ENCODE measurements at regions not wholly inside any gene's neighbourhood (a gene's known extent, or its start where the extent isn't known, plus 50 kb on each side); places are given as distances from the start of the nearest gene placed in this dataset.
"Not testable (repeated sequence)": the region's sequence is repeated elsewhere in the genome, so short reads cannot be mapped to it uniquely, and the experiment has no call there.

DNA sequence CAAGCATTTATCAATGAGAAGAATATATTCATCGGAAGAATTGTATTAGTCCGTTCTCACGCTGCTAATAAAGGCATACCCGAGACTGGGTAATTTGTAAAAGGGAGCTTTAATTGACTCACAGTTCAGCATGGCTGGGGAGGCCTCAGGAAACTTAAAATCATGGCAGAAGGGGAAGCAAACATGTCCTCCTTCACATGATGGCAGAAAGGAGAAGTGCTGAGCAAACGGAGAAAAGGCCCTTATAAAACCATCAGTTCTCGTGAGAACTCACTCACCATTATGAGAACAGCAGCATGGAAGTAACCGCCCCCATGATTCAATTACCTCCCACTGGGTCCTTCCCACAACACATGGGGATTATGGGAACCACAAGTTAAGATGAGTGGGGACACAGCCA is 1688.2 kb downstream of the SPATA31A7 start:
- DNase-seq = not testable (repeated sequence)

DNA sequence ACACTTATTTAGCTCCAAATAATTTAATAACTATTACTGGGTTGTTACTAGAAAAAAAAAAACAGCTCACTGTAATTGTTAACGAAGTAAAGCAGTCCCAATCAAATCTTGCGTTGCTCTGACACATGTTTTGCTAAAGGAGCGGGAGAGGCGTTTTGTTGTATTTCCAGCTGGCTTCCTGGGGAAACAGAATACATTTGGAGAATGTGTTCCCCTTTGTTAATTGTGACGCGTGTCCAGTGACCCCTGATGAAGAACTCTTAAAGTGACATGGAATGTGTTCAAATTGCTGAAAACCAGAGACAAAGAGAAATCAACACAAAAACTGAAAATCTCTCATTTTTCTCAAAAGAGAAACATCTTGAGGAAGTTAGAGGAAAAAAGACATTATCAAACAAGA is 1690.6 kb downstream of the SPATA31A7 start:
- not testable (repeated sequence) for DNase-seq

DNA sequence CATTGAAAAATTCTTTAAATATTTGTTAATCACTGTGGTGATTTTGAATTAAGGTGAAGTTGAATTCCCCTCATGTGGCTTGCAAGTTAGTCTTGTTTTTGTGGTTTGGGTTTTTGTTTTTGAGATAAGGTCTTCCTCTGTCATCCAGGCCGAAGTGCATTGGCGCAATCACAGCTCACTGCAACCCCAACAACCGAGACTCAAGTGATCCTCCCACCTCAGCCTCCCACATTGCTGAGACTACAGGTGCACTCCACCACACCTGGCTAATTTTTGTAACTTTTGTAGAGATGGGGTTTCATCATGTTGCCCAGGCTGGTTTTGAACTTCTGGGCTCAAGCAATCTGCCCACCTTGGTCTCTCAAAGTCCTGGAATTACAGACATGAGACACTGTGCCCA is 1691.1 kb downstream of the SPATA31A7 start:
- DNase-seq = not testable (repeated sequence)

DNA sequence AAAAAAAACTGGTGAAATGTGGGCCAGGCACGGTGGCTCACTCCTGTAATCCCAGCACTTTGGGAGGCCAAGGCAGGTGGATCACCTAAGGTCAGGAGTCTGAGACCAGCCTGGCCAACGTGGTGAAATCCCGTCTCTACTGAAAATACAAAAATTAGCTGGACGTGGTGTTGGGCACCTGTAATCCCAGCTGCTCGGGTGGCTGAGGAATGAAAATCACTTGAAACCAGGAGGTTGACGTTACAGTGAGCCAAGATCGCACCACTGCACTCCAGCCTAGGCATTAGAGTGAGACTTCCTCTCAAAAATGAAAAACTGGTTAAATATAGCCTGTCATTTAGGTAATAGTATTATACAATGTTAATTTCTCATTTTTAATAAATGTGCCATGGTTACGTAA is 1692.0 kb downstream of the SPATA31A7 start:
- DNase-seq = not testable (repeated sequence)

DNA sequence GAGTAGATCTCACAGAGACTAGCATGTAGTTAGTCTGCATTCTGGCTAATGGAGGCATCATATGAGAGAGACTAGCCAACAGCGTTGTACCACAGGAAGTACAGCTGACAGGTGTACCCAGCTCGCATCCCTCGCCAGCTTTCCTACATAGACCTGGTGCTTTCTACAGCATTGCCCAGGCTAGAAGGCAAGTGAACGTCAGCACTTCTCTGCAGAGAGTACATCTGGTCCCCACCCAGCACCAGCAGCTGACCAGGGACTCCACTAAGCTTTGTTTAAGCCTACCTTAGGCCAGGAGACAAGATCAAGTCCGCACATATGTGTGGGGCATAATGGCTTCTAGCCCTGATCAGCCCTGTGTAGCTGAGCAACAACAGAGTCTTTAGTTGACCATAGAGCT is 1692.9 kb downstream of the SPATA31A7 start:
- not testable (repeated sequence) for DNase-seq

DNA sequence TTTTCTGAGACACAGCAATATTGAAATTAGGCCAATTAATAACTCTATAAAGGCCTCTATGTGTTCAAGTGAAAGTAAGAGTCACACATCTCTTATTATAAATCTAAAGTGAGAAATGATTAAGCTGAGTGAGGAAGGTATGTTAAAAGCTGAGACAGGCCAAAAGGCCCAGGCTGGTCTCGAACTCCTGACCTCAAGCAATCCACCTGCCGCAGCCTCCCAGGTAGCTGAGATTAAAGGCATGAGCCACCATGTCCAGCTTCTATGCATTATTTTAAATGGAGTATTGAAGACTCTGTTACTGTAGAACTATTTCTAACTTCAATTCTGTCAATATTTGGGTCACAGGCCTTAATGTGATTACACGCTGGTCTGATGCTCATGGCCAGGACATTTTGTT is 1706.9 kb downstream of the SPATA31A7 start:
- not testable (repeated sequence) for DNase-seq

- DNase-seq = peak; percentile 82
Observed at GRCh38 chr9:62897411-62898225, 1707.8 kb downstream of the SPATA31A7 start.

- DNase-seq = not testable (repeated sequence)
Observed at GRCh38 chr9:62899666-62900065, 1709.8 kb downstream of the SPATA31A7 start.

DNA sequence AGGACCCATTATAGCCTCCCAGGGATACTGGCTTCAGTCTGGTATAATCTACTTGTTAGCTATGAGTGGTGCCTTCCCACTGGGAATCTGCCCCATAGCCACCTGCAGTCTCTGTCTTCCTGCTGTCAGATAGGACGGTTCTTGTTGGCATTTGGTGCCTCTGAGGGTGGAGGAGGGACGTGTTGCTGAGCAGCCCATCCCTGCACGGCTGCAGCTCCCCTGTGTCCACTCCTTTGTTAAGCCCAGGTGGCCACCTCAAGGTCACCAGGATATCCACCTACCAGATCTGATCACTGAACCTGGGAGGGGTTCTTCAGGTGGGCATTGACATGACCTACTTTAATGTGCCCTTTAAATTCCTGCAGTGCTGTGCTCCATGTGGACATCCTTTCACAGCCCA is 1714.2 kb downstream of the SPATA31A7 start:
- not testable (repeated sequence) for DNase-seq

GRCh38 chr9:62905722-62906121 is 1715.9 kb downstream of the SPATA31A7 start:
- DNase-seq = not testable (repeated sequence)

DNA sequence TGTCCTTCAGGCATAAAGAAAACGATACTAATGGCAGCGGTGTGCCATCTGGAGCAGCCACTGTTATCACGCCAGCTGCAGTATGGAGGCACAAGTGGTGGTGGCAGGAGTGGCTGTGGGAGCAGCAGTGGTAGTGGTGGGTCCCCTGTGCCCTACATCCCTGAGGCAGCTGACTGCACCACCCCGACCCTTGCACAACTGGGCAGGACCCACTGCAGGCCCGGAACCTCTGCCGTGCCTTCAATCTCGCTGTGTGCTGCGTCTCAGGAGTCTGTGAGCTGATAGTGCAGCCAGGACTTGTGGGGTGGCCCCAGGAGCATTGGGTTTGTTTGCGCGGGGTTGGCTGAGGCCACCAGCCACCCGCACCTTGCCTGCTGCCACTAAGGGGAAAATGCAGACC is 1718.0 kb downstream of the SPATA31A7 start:
- DNase-seq = not testable (repeated sequence)

DNA sequence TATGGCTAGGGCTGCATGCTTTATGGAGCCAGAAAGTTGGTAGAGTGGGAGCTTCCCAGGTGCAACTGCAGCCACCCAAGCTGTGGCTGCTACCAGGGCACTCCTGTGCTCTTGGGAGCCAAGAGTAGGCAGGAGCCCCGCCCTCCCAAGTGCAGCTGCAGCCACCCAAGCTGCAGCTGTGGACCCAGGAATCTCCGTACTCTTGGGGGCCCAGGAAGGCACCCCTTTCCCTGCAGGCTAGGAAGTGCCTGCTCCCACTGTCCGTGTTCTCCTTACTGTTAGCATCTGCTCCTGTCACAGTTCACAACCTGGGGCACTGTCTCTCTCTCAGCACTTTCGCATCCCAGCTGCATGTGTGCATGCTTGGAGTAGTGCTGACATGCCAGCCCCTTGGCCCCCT is 1718.4 kb downstream of the SPATA31A7 start:
- not testable (repeated sequence) for DNase-seq

- DNase-seq = not testable (repeated sequence)
Observed at GRCh38 chr9:62909447-62909846, 1719.6 kb downstream of the SPATA31A7 start.

GRCh38 chr9:62912278-62912677 is 1722.4 kb downstream of the SPATA31A7 start:
- not testable (repeated sequence) for DNase-seq

DNA sequence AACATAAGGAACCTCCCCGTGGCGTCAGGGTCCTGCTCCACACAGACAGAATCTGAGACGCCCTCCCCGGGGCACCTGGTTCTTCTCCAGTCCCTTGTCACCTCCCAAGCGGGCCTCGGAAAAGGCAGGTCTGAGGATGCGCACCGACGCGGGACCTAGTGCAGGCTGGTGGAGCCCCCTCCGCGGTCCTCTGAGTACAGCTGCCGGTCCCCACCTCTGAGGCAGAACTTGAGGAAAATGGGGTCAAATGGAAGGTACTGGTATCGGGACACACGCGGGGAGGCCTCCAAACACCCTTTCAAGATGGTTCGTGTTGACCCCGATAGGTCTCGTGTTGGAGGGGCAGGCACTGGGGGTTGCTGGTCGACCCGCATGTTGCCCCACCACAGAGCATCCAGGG is 1725.3 kb downstream of the SPATA31A7 start:
- DNase-seq = not testable (repeated sequence)

- not testable (repeated sequence) for DNase-seq
Observed at GRCh38 chr9:62915661-62916060, 1725.8 kb downstream of the SPATA31A7 start.

DNA sequence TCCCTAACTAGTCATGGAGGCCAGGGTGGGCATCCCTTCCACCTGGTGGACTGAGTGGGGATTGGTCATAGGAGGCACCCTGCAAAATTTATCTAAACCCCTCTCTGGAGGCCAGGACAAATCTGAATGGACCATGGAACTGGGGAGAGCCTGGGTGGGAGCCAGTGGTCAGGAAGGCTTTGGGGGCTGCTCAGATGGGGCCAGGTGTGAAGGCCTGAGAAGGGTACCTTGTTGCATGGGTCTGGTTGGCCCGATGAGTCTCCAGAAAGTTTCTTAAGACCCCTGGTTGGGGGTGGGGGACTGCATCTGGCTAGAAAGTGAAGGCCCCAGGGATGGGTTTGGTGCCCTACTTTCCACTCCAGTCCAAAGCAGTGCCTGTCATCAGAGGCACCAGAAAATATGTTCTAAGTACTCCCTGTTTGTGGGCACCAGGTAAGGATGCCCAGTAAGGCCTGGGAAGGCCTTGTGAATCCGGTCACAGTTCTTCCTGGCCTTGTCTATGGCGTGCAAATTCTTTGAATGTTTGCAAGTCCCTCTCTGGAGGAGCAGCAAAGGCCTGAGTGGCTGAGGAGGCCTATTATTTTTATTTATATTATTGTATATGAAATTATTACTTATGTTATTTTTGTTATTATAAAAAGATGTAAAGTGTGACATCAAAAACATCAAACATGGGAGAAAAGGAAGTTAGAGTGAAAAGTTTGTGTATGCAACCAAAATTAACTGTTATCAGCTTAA is 1729.0 kb downstream of the SPATA31A7 start:
- DNase-seq = not testable (repeated sequence)

GRCh38 chr9:62931484-62931883 is 1741.6 kb downstream of the SPATA31A7 start:
- not testable (repeated sequence) for DNase-seq

DNA sequence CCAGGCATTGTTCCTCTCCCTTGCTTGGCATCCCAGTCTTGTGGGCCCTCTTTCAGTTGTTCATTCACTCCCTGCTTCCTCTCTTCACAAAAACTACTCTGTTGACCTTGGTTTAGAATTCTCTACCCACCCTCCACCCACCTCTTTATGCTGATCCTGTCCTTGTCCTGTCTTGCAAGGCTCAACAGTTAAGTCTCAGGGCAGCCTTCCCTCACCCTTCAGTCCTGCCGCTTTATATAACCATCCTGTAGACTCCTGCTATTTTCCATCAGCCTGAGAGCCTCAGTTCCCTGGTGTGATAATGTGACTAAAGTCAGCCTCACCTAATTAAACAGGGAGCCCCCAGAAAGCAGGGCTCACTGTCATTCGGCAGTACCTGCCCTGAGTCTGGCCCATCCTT is 1763.0 kb downstream of the SPATA31A7 start:
- DNase-seq = not testable (repeated sequence)
